Stimulated activated CD4-positive, alpha-beta T cell treated with anti-CD3 and anti-CD28 coated beads, Interleukin-4, amount 100 ng/mL, for 24 hours (primary cell): ENCODE measurements at regions not wholly inside any gene's neighbourhood (a gene's known extent, or its start where the extent isn't known, plus 50 kb on each side); places are given as distances from the start of the nearest gene placed in this dataset.
A peak's percentile ranks its signal among the peaks of the same experiment; 100 is the strongest.

Source experiments
- DNase-seq: peaks from one replicate; pipeline ENCODE4 v3.0.0-alpha.2; 2020

DNA sequence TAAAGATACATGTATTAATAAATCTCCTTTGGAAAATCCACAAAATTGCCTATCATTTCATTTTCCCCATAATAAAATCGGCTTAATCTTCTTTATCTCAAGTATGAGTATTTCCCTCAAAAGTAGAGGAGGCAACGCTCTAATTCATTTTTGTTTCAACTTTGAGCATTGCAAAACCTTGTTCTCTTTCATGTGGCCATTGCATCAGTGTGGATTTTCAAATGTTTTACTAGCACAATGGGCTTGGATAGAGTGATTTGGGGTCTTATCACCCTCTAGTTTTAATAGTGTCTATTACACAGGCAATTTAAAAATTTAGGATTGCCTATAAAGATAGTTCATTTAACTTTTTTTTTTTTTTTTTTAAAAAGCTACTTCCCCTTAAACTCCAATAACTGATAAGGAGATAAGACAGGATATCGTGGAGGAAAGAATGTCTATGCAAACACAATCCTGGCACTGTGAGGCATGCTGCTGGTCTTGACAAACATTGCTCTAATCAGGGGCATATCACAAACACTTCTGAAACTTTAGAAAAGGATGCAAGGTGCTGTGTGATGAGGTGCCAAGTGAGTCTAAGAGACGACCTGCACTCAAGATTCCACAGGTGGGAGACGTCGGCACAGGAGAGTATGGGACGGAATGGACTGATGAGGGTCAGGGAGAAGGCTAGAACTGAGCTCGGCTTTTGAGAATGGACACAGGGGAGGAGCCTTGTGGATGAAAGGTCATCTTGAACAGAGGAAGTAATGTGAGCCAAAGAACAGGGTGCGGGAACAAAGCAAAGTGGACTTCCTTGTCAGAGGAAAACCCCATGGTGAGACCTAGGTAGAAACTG is 199.7 kb downstream of the IRS2 start:
- DNase-seq = no peak

DNA sequence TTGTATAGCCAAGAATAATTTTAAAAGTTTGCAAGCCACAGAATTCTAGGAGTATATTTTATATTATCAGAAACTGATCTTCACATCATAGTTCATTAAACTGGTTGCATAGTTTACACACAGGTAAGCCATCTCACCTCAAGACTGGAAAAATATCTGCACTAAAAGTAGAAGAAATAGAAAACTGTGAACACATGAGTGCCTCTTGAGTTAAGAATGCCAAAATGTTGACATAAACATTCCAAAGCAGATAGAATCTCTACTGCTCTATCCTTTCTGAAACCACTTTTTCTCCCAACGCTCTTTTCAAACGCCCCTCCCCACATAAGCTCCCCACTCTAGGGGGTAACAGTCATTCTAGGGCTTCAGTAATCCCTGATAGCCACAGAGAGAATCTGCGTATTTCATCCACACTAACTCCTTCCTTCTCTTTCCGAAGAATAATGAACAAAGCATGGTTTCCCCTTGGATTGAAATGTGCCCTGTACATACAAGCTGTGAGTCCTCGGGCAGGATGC is 201.5 kb downstream of the IRS2 start:
- DNase-seq = no peak

DNA sequence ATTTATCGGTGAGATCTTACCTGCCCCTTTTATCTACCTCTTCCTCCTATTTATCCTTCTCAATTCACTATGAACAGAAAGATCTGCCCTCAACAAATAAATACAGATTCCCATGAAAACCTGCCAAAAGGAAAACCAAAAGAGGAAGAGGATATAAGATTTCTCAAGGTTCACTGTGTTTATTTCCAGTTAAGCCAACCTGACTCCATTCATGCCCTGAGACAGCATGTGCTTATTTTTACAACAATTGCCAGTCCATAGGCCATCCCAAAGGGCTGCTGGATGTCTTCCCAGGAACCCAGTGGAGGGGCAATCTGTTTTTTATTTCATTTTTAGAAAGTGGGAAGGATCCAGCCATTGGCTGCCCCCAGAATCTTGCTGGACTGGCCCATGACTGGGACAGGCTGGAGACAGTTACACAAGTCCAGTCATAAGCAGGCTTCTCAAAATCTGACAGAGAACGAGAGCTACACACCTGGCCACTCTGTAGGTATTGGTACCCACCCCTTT is 209.1 kb downstream of the IRS2 start:
- no peak for DNase-seq

DNA sequence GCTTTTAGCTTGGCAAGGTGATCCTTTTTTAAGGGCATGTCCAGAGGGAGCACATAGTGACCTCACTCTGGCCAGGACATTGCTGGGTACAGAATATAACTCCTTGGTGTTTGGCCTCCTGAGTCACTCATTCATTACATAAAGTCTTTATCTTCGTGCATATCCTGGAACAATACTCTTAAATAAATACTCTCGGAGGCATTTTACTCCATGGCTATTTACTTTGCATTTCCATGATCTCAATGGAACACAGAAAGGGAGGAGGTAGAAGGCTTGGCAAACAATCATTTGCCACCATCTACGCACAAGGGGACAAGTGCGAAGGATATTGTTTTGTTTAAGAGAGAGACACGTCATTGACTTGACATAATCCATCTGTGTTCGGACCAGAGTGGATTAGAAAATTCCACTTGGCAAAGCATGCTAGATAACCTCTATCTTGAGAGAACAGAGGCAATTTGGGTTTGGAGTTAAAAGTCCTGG is 210.0 kb downstream of the IRS2 start:
- DNase-seq = no peak

DNA sequence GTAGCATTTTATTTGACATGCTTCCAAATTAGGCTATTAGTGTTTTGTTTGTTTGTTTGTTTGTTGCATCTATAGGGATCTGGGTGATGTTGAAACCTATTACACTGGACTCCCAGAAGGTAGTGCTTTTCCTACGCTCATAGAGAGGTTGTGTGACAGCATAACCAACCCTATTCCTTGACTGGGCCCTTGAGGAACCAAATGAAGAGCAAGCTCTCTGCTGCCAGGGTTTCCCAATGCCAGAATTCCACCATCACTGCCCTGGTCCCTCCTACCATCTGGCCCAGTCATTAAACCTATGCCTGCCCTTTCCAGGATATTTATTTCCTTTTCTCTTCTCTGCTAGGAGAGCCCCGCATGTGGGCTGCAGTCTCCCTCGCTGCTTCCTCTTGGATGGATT is 210.6 kb downstream of the IRS2 start:
- DNase-seq = no peak

DNA sequence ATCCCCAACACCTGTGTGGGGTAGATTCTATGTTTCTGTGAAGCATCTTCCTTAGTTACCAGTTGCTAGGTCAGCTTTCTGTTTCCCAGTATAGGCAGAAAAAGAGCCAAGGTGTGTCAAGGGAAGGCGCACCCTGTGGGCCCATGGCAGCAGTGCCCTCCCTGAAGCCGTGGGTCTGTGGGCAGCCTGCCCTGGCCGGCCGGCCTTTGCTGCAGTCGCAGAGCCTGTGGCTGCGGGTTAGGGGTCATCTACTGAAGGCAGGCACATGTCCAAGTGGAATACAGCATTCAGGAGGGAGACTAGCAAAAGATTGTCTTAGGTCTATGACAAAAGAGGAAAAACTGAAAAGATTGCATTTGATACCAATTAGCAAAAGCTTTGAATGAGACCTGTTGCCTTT is 214.0 kb downstream of the IRS2 start:
- no peak for DNase-seq

DNA sequence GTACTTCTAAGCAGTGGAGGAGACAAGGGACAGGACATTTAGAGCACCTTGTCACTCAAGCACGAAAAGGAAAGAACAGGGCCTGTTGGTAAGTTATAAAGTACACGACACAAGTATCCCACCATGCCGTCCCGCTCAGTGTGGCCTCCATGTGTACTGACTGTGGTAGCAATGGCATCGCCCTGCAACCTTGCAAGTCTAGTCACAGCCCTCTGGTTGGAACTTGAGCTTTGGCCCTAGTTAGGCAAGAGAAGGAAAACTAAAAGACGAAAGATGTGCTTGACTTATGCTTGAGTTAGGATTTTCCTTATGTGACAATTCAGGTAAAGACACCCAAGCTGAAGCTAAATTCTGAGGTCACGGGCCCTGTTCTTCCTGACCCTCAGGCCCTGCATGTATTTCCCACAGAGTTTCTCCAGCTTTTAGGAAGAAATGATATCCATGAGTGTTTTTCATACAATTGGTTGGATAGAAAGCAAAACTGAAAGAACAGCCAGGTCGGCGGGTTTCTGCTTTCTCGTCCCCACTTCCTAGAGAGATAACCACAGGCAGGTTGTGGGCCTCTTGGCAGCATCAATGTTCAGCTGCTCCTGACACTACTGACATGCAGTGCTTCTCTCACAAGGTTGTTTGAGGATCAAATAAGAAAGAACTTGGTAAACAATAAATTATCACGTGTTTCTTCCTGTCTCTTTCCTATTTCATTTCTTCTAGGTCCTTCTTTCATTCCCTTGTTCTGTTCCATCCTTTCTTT is 216.2 kb downstream of the IRS2 start:
- peak; percentile 19 for DNase-seq

DNA sequence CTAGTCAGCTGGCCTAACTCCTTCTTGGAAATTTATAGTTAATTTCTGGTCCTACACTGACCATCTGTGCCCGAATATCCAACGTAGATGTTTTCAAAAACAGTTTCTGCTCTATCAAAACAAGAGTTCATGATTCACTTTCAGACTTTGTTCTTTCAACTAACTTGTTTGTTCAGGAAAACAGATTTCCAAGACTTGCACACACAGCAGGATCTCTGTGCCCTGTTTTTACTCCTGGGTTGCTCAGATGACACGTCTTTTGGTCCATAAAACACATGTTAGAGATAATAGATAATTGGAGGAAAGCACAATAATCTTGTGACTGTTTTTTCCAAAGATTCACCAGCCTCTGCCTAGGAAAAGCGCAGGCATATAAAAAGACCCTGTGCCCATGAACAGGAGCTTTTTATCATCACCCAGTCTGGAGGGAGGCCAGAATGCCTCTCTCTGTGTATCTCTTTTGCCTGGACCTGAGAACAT is 218.0 kb downstream of the IRS2 start:
- DNase-seq = no peak

DNA sequence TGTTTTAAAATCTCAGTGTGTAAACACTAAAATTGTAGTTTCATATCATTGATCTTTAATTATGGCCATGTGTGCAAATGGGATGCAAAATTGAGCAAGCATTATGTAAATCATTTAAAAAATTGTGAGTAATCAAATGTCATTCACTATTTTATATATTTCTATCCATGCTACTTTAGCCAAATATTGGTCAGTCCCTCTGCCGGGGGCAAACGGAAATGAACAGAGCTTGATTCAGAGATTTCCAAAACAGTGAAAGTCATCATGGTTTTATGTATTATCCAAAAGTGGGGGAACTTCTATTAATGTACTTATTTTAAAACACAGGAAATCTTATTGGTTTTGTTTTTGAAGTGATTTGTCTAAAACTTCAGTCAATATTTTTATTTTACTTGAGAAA is 219.1 kb downstream of the IRS2 start:
- no peak for DNase-seq

DNA sequence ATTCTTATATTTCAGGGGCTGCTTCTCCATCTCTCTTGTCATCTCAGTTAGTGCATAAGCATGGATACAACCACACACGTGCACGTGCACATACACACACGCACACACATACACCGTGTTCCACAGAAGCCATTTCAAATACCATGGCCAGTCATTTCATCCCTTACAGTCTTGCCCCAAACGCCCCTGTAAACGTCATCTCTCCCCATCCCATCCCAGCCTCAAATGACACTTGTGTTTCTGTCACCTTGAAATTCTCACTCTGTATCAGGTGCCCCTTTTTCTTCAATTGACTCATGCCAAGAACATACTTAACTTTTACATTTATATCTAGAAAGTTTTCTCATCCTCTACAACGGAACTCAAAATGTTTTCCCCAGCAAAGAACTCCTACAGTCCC is 220.5 kb downstream of the IRS2 start:
- no peak for DNase-seq

DNA sequence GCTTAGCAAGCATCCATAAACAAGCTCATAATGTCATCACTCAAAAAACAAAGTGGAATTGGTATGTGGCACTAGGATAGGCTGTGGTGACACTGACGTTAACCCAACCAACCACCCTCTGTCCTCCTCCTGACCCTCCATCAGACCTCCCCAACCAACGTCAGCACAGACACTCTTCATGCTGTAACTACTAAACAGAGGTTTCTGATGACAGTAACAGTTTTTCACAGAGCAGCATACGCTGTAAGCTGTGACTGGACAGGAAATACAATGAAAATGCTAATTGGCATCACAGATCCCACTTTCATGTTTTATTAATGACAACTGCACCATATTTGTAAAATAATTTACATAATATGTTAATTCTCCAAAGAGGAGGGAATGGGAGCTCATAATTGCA is 238.0 kb downstream of the IRS2 start:
- DNase-seq = no peak

DNA sequence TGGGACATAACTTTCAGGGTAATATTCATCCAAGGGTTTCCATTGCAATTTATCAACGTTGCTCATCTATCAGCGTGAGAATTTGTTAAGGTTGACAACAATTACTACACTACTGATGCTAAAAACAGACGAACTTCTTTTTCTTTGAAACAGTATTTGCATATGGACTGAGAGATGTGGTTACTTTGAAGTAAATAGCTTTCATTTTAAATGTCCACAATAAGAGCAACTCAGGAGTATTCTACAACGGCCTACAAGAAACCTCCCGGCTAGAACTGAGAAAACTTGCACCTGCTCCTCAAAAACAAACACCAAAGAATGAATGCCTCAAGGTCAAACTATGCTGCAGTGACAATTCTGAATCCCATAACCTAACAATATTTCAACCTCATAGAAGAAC is 238.4 kb downstream of the IRS2 start:
- no peak for DNase-seq

DNA sequence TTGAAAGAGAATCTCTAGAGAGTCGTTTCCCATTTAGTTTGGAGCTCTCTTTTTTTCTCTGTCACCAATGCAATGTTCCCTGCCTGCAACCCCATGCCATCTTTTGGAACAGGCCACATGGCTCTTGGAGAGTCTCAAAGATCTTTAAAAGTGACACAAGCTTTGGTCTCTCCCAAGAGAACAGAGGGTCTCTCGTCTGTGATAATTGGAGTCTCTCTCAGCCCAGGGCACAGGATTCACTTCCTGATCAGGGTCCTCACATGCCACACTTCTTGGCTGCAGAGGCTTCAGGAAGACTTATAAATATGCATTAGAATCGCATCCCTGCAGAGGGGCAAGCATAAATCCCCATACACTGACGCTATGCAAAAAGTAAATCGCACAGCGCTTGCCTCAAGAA is 240.5 kb downstream of the IRS2 start:
- DNase-seq = no peak

DNA sequence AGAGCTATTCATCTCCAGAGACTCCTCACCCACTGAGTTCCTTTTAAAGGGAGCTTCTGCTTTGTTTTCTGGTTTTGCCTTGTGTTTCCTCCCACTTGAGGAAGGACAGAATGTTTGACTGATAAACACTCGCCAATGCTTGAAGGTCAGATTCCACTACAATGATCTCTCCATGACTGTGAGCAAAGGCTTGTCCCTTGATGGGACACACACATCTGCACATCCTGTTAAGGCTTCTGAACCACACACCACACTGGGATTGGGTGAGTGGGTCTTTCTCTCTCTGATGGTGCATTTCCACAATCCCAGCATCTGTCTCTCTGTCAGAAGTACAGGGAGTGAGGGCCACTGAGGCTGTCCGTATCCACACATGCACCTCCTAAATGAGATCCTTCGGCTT is 245.3 kb downstream of the IRS2 start:
- DNase-seq = no peak

DNA sequence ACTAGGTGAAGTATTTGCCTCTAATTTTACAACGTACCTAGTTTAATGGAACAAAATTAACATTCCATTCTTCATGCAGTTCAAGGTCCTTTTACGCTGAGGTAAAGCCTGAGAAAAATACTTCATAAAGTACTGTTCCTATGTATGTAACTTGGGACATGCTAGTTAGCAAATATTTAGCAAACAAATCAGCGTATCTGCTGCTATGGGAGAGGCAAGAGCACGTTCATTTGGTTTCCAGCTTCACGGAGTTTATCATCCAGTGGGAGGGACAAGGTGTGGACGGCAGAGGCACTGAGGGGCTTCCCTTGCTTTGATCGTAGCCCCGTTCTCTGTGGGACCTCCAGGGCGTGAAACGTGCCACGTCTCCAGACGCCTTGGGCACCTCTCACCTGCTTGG is 248.8 kb downstream of the IRS2 start:
- DNase-seq = no peak

DNA sequence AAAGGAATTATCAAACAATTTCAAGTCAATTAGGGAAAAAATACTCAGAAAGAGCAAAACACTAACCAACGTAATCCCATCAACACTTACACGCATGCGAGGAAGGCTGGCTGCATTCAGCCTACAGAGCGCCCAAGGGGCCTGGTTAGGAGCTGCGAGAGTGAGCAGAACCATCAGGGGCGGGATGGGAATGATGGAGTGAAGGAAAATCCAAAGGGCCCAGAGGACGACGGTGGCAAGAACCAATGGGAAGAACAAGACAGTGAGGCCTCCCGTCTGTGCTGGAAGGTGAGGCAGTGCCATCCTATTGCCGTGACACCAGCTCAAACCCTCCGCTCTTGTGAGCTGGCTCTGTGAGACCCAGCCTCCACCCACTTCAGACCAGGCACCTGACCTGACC is 253.0 kb downstream of the IRS2 start:
- DNase-seq = no peak

DNA sequence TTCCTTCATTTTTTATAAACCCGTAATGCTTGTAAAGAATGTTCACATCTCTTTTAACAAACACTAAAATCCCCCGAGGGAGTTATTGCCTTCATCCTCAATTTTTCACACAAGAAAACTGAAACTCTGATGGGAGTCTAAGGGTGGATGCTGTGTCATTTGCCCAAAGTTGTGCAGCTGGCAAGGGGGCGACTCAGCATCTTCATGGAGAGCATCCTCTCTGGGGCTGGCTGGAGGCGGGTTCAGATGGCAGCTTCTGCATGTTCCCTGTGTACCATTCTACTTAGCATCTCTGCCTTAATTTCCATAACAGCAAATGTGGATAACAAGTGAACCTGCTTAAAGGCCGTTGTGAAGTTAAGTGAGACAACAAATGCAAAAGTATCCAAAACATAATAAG is 256.4 kb downstream of the IRS2 start:
- DNase-seq = no peak

DNA sequence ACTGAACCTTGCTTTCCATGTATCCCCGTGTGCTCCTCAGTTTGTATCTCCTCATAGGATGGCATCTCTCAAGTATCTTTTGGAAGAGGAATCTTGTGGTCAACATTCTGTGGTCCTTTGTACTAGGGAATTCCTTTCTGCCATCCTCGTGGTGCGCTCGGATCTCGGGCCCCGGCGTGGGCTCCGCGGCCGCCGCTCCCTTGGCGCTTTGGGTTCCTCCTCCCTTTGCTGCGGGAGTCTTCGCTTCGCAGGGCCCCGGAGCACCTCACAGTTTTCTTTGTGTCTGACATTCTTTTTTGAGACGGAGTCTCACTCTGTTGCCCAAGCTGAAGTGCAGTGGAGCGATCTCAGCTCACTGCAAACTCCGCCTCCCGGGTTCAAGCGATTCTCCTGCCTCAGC is 264.7 kb downstream of the IRS2 start:
- no peak for DNase-seq

DNA sequence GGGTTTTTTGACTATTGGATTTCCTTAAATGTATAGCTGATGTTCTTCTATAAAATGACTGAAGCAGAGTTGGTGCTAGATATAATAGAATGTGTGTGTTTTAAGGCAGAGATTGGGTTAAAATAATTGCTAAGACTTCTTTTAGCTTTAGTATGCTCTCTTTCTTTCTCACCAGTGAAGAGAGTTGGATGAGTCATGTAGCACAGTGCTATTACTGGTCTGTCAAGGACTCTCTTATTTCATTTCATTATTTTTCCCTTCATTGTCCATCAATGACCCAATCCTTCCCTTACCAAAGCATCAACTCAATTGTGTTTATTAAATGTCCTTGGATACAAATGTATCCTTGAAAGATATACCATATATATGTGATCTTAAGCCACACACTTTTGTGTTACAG is 268.9 kb downstream of the IRS2 start:
- DNase-seq = no peak

DNA sequence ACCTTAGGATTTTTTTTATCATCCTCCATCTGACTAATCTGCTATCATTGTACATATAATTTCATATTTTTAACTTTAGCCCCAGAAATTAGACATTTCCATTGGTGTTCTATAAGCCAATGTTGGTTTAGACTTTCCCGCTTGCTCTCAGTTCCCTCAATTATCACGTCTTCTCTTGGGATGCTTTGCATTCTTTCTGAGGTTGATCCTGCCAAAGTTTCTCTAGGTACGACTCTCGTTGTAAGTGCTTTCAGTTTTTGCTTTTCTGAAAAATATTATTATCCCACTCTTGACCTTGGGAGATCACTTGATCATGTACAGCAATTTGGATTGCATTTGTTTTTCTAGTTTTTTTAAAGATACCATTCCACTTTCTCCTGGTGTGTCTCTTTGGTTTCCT is 270.2 kb downstream of the IRS2 start:
- DNase-seq = no peak

DNA sequence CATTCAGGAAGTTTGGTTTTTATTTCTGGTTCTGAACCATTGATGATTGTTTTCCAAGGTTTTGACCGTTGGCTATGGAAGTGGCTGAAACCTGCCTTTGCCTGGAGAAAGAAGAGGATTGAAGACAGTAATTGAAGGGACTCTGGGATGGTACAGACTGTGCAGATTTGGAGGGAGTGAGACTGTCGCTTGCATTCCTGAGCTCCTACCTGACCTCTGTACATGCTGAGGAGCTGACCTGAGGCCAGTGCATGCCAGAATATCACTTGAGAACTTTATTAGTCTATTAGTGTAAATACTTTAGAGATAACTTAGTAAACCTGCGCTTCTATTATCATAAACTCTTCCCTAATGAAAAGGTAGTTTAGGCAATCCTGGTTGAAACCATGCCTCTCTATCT is 276.4 kb downstream of the IRS2 start:
- DNase-seq = no peak

DNA sequence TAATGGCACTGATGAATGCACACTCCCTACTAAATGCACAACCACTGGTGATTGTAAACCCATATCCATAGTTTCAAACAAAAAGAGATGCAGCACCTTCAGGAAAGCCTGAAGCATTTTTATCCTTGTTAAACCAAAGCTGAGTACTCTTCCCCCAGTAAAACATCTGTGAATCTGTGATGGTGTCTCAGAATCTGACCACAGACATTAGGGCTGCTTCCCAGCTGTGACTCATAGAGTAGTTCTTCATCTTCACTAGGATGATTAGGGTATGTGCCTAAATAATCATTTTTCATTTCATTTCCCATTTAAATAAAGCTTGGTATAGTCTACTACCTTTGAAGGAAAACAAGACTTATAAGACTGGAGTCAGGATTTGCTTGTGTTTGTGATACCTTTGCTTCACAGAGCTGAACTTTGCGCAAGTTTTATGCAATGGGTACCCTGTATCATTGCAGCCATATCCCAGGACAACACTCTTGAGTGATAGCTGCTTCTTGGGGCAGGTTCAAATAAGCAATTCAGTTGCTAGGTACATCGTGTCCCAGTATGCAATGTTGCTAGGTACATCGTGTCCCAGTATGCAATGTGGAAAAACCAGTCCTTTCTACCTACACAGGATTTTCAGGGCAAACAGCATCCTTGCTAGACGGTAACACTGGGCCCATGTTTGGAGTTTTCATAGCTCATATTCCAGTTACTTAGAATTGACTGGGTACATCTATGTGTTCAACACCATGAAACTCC is 277.1 kb downstream of the IRS2 start:
- no peak for DNase-seq

DNA sequence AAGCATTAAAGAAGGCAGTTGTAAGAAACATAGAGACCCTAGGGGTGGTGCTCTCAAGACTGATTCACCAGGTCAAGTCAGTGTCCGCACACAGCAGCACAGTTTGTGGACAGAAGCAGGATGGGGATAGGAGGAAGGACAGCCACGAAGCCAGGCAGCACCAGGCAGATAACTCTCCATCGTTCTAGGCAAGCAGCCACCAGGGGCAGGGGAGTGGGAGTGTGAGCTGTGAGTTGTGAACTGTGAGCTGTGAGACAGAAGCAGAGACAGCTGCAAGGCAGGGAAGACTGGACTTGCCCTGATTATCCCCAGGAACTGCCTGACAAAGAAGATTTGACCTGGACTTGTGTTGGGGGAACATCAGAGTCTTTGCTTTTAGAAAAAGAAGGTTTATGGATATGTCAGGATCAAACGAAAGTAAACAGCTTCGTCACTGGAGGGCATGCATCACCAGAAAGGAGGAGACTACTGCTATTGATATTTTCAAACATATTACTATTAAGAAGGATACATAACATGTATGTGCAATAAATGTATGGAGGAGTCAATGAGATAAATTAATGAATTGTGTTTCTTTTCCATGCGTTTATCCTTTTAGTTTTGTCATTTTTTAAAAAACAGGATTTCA is 286.1 kb downstream of the IRS2 start:
- DNase-seq = no peak
